ENCODE measurements at regions not wholly inside any gene's neighbourhood (a gene's known extent, or its start where the extent isn't known, plus 50 kb on each side); places are given as distances from the start of the nearest gene placed in this dataset.

- TF ChIP-seq CTCF (IDR thresholded peaks at IDR 0.05) (no peak), POLR2A (IDR thresholded peaks at IDR 0.05) (no peak)
These were observed 250.8 kb upstream of the CTAGE1 start for GRCh38 chr18:22668496-22668895.

All from body of pancreas (tissue), 4 donors.